GM12878 (cell line): ENCODE measurements at regions not wholly inside any gene's neighbourhood (a gene's known extent, or its start where the extent isn't known, plus 50 kb on each side); places are given as distances from the start of the nearest gene placed in this dataset.

Source experiments
- ATAC-seq: fragments of 200-7000 bp; cut with Tn5 transposase; 3 replicates; pipeline ENCODE4 v1.9.1; 2020; ENCODE audit warnings: mild to moderate bottlenecking, moderate library complexity
- BruUV-seq: library from RNA; stranded (reverse); fragments of 400-500 nt; replicated peaks from 2 replicates; lab custom pipeline; 2021; lab: Mats Ljungman, UMichigan
- CTCF ChIA-PET: fragments of 300-600 bp; sonication (Branson Sonifier 250); formaldehyde crosslinking; extraction: SDS; loops from one replicate; lab custom pipeline; 2021; ENCODE audit warnings: inconsistent platforms; lab: Yijun Ruan, JAX
- POLR2A ChIA-PET: fragments of 350-600 bp; formaldehyde crosslinking; extraction: SDS; loops from one replicate; lab custom pipeline; 2021; ENCODE audit warnings: inconsistent platforms; lab: Charles Lee
- RAD21 ChIA-PET: fragments of 300-600 bp; sonication (Branson Sonifier 250); formaldehyde crosslinking; loops from one replicate; lab custom pipeline; 2023; ENCODE audit warnings: antibody characterized with exemption; ENCODE audit not compliant: unreplicated experiment; lab: Charles Lee
- SMC1A ChIA-PET: fragments of 300-600 bp; sonication (Branson Sonifier 250); formaldehyde crosslinking; loops from one replicate; lab custom pipeline; 2023; ENCODE audit not compliant: unreplicated experiment, uncharacterized antibody; lab: Charles Lee
- DNase-seq: peaks from one replicate; pipeline ENCODE4 v3.0.0-alpha.2; 2011; ENCODE audit warnings: low read depth, low spot score
- FAIRE-seq: peaks from 3 replicates; lab custom pipeline; 2011; peaks lifted over from hg19 to GRCh38; lab: Jason Lieb, UNC
- H2AFZ ChIP-seq: 2 replicates; pipeline ENCODE4 v1.6.0; 2011; ENCODE audit warnings: low read depth, low read length, control low read depth; ENCODE audit not compliant: control insufficient read depth
- H3K27ac ChIP-seq: 2 replicates; pipeline ENCODE4 v1.5.1; 2011; ENCODE audit warnings: control low read depth; ENCODE audit not compliant: control insufficient read depth, insufficient read depth
- H3K27me3 ChIP-seq, 2 experiments: replicated peaks in 1 of 2; 2 replicates each; pipeline versions ENCODE4 v1.6.0 to v1.6.1; 2011; ENCODE audit warnings: low read length in 1 of 2; ENCODE audit not compliant: control insufficient read depth in 2 of 2, insufficient read depth in 2 of 2
- H3K36me3 ChIP-seq, 2 experiments: 2 replicates each; pipeline ENCODE4 v1.5.1; 2011; ENCODE audit warnings: low read length in 1 of 2; ENCODE audit not compliant: control insufficient read depth in 2 of 2, insufficient read depth in 2 of 2
- H3K4me1 ChIP-seq: 2 replicates; pipeline ENCODE4 v1.6.1; 2011; ENCODE audit warnings: mild to moderate bottlenecking, low read length, moderate library complexity, mixed read lengths; ENCODE audit not compliant: control insufficient read depth, insufficient read depth
- H3K4me2 ChIP-seq: 2 replicates; pipeline ENCODE4 v1.6.0; 2011; ENCODE audit warnings: control low read depth; ENCODE audit not compliant: control insufficient read depth, insufficient read depth
- H3K4me3 ChIP-seq: fragments of 200-600 bp; sonication (generic); 2 replicates; pipeline ENCODE4 v1.5.1; 2016
- H3K79me2 ChIP-seq: 2 replicates; pipeline ENCODE4 v1.6.0; 2011; ENCODE audit warnings: low read length; ENCODE audit not compliant: control insufficient read depth, insufficient read depth
- H3K9ac ChIP-seq: 2 replicates; pipeline ENCODE4 v1.8.0; 2011; ENCODE audit warnings: low read length, control low read depth, mixed read lengths; ENCODE audit not compliant: control insufficient read depth, insufficient read depth
- H3K9me3 ChIP-seq: replicated peaks from 3 replicates; pipeline ENCODE4 v1.5.1; 2011; ENCODE audit warnings: mild to moderate bottlenecking, low read length; ENCODE audit not compliant: control insufficient read depth, insufficient read depth
- H4K20me1 ChIP-seq: 2 replicates; pipeline ENCODE4 v1.6.0; 2011; ENCODE audit not compliant: control insufficient read depth, insufficient read depth
- ATF7 ChIP-seq: fragments of 450-650 bp; IDR thresholded peaks from 2 replicates; pipeline ENCODE4 v1.6.1; 2016; ENCODE audit warnings: low read depth, mild to moderate bottlenecking
- BRCA1 ChIP-seq: IDR thresholded peaks from 2 replicates; pipeline ENCODE4 v1.6.1; 2011; ENCODE audit warnings: low read depth, low read length, improper control_type of control experiment
- CHD2 ChIP-seq: IDR thresholded peaks from 2 replicates; pipeline ENCODE4 v1.6.1; 2011; ENCODE audit warnings: low read depth, low read length, improper control_type of control experiment, borderline replicate concordance
- HDAC6 ChIP-seq: fragments of 200-600 bp; sonication (generic); IDR thresholded peaks from one replicate; pipeline ENCODE4 v1.8.0; 2017; ENCODE audit warnings: antibody characterized with exemption; ENCODE audit not compliant: unreplicated experiment
- NFYA ChIP-seq: IDR thresholded peaks from 2 replicates; pipeline ENCODE4 v1.6.1; 2011; ENCODE audit warnings: low read depth, mild to moderate bottlenecking, low read length, improper control_type of control experiment, borderline replicate concordance
- POU2F2 ChIP-seq: IDR thresholded peaks from 3 replicates; pipeline ENCODE4 v1.6.1; 2011; ENCODE audit warnings: low read depth, mild to moderate bottlenecking, low read length, borderline replicate concordance
- RCOR1 ChIP-seq: conservative IDR thresholded peaks from 2 replicates; pipeline ENCODE4 v1.6.1; 2012; ENCODE audit warnings: low read depth, low read length, improper control_type of control experiment
- SPI1 ChIP-seq: IDR thresholded peaks from 2 replicates; pipeline ENCODE4 v1.6.1; 2011; ENCODE audit warnings: low read depth, mild to moderate bottlenecking, low read length, moderate library complexity, borderline replicate concordance; ENCODE audit not compliant: insufficient read depth
- SREBF1 ChIP-seq: IDR thresholded peaks from 2 replicates; pipeline ENCODE4 v1.6.1; 2012; ENCODE audit warnings: mild to moderate bottlenecking, low read length
- STAT3 ChIP-seq: IDR thresholded peaks from 2 replicates; pipeline ENCODE4 v1.6.1; 2011; ENCODE audit warnings: low read depth, low read length, improper control_type of control experiment
- ZBTB11 ChIP-seq: fragments of 450-650 bp; formaldehyde crosslinking; IDR thresholded peaks from 2 replicates; pipeline ENCODE4 v1.5.0; 2022; ENCODE audit warnings: mild to moderate bottlenecking, missing genetic modification characterization
- WGBS: methylation state at CpG from one replicate; pipeline ENCODE4 v1.1.6; 2016; ENCODE audit warnings: low lambda C conversion rate; ENCODE audit not compliant: insufficient replicate concordance, insufficient coverage; ENCODE audit errors: missing lambda C conversion rate; 5-methylcytosine and 5-hydroxymethylcytosine counted together
- in situ Hi-C: fragments of 300-500 bp; cut with MboI; formaldehyde crosslinking; loops from 9 replicates; pipeline ENCODE4 v1.14.3; 2018; ENCODE audit warnings: mixed read lengths
- intact Hi-C: fragments of 100-400 bp; cut with micrococcal nuclease; formaldehyde crosslinking; loops from one replicate; pipeline ENCODE4 v1.14.2; 2022; ENCODE audit not compliant: unreplicated experiment
- TF ChIP-seq, protein P1 (sequence below): fragments of 450-650 bp; IDR thresholded peaks from 2 replicates; pipeline ENCODE4 v1.6.1; 2017; ENCODE audit warnings: borderline replicate concordance

DNA sequence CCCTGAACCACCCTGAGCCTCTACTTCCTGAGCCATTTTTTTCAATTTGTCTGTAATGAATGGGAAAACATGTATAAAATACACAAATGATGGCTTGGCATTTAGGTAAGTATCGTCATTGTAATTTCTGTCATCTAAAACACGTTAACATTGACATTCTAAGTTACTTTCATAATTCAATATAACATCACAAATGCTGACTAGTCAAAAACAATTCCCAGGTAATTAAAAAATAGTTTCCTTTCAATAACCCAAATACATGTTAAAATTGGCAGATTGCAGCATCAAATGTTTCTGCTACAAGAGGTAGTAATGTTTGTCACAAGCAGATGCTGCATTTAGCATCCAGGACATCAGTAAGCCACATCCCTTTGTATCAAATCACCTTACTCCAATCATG, 776.4 kb downstream of the KCTD16 start:
- no peaks in the 10 kb centered on the region for H3K36me3 ChIP-seq
- ChIA-PET RAD21 (no interaction called here), SMC1A (no interaction called here), POLR2A (no interaction called here), CTCF (no interaction called here)
- H4K20me1 ChIP-seq, result no peaks in the 10 kb centered on the region
- FAIRE-seq, result no peak
- no peaks in the 10 kb centered on the region for H3K27me3 ChIP-seq
- H3K4me2 ChIP-seq, result no peak overlapping the region
- intact Hi-C loops (no loop called here), in situ Hi-C loops (no loop called here)
- DNase-seq, result no peak
- no peak overlapping the region for H3K27ac ChIP-seq
- H3K4me1 ChIP-seq, result no peaks in the 10 kb centered on the region
- no peak overlapping the region for H3K9ac ChIP-seq
- BruUV-seq, result no TSS peak
- 18% methylated on average over 2 of the region's 2 CpGs for WGBS
- TF ChIP-seq SREBF1 (no peak), NFYA (no peak), STAT3 (no peak), ATF7 (no peak)
- no peaks in the 10 kb centered on the region for H3K79me2 ChIP-seq
- no peak for ATAC-seq
- no peak overlapping the region for H3K4me3 ChIP-seq
- no peak overlapping the region for H2AFZ ChIP-seq
- H3K9me3 ChIP-seq, result no peaks in the 10 kb centered on the region

GRCh38 chr5:144945503-144945902, 774.8 kb downstream of the KCTD16 start:
- no peak overlapping the region for H3K4me3 ChIP-seq
- ChIA-PET RAD21 (no interaction called here), POLR2A (no interaction called here), SMC1A (no interaction called here), CTCF (interaction anchor here (1.4 to 1.8 kb wide), 2 partner anchors 17 to 181 kb away, joined by 3 to 4 read pairs; no protein-coding TSS in a partner anchor)
- no peak for ATAC-seq
- no peak overlapping the region for H3K27ac ChIP-seq
- no peak overlapping the region for H3K4me2 ChIP-seq
- no peaks in the 10 kb centered on the region for H3K4me1 ChIP-seq
- H3K79me2 ChIP-seq, result no peaks in the 10 kb centered on the region
- 13% methylated on average over 2 of the region's 2 CpGs for WGBS
- BruUV-seq, result no TSS peak
- H3K9ac ChIP-seq, result no peak overlapping the region
- H3K36me3 ChIP-seq, result no peaks in the 10 kb centered on the region
- intact Hi-C loops, result no loop called here
- no peaks in the 10 kb centered on the region for H3K9me3 ChIP-seq
- in situ Hi-C loops, result no loop called here
- H4K20me1 ChIP-seq, result no peaks in the 10 kb centered on the region
- no peak overlapping the region for H2AFZ ChIP-seq
- FAIRE-seq, result no peak
- H3K27me3 ChIP-seq, result no peaks in the 10 kb centered on the region
- DNase-seq, result no peak
- TF ChIP-seq ZBTB11 (CRISPR knock-in tag) (no peak), SPI1 (no peak), CHD2 (no peak), BRCA1 (no peak), HDAC6 (no peak), RCOR1 (no peak), POU2F2 (no peak)
- TF ChIP-seq, protein P1, sequence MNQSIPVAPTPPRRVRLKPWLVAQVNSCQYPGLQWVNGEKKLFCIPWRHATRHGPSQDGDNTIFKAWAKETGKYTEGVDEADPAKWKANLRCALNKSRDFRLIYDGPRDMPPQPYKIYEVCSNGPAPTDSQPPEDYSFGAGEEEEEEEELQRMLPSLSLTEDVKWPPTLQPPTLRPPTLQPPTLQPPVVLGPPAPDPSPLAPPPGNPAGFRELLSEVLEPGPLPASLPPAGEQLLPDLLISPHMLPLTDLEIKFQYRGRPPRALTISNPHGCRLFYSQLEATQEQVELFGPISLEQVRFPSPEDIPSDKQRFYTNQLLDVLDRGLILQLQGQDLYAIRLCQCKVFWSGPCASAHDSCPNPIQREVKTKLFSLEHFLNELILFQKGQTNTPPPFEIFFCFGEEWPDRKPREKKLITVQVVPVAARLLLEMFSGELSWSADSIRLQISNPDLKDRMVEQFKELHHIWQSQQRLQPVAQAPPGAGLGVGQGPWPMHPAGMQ, result no peak
